IPS DF 6.9 (cell line): ENCODE measurements at regions not wholly inside any gene's neighbourhood (a gene's known extent, or its start where the extent isn't known, plus 50 kb on each side); places are given as distances from the start of the nearest gene placed in this dataset.

Experiments
- DNase-seq: peaks from one replicate; pipeline ENCODE4 v3.0.0-alpha.2; 2013; ENCODE audit warnings: low read depth, low spot score
- H3K27ac ChIP-seq: one replicate; pipeline ENCODE4 v1.5.1; 2013; ENCODE audit warnings: low read length, control low read depth
- H3K27me3 ChIP-seq: 2 replicates; pipeline ENCODE4 v1.6.1; 2013; ENCODE audit warnings: mild to moderate bottlenecking, low read length; ENCODE audit not compliant: control insufficient read depth, insufficient read depth
- H3K36me3 ChIP-seq: 2 replicates; pipeline ENCODE4 v1.6.1; 2013; ENCODE audit warnings: low read length; ENCODE audit not compliant: control insufficient read depth, insufficient read depth
- H3K4me1 ChIP-seq: 2 replicates; pipeline ENCODE4 v1.6.1; 2013; ENCODE audit warnings: low read length; ENCODE audit not compliant: control insufficient read depth, insufficient read depth
- H3K4me3 ChIP-seq: 2 replicates; pipeline ENCODE4 v1.5.1; 2013; ENCODE audit warnings: mild to moderate bottlenecking, low read length
- H3K9me3 ChIP-seq: 2 replicates; pipeline ENCODE4 v1.6.1; 2013; ENCODE audit warnings: low read length, inconsistent platforms; ENCODE audit not compliant: control insufficient read depth, insufficient read depth
- WGBS: extraction: QIAGEN DNeasy Blood & Tissue Kit; methylation state at CpG from one replicate; pipeline ENCODE4 v1.1.7; 2013; ENCODE audit warnings: mixed read lengths, missing lambda C conversion rate; ENCODE audit not compliant: insufficient read length, insufficient coverage; 5-methylcytosine and 5-hydroxymethylcytosine counted together

DNA sequence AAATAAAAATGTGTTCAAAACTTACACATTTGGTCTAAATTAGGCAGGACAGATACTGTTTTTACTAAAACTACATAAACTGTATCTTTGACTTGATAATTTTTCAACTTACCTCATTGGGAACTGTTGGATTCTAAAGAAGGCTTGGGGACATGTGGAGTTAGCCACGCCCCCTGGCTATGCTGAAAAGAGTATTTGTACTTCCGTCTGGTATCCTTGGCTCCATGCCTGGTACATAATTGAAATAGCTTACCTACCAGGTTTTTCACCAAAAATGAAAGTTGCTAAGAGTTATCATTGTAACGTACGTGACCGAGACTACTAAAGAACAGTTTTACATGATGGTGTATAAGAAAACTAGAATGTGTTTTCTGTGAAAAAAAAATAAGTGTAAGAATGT, 604.8 kb upstream of the IGFBP3 start:
- H3K27ac ChIP-seq, result no peak overlapping the region
- H3K36me3 ChIP-seq, result no peaks in the 10 kb centered on the region
- WGBS, result 100% methylated on average over 2 of the region's 5 CpGs
- no peak overlapping the region for H3K4me3 ChIP-seq
- no peaks in the 10 kb centered on the region for H3K4me1 ChIP-seq
- no peaks in the 10 kb centered on the region for H3K9me3 ChIP-seq
- no peak for DNase-seq
- no peaks in the 10 kb centered on the region for H3K27me3 ChIP-seq

DNA sequence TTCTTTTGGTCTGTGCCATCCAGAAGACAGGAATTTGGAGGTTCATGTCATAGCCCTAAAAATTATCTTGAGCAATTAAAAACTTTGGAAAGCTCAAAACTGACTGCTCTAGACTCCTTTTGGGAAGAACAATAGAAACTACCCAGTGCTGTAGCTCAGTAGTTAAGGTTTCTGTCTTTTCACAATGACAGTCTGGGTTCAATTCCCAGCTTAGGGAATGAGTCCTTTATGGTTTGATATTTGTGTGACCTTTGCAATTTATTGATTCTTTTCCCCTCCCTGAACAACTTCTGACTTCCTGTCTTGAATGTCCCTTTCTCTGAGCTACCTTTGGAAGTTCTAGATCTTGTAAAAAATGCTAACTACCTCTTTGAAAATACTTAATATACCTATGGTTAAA, 603.3 kb upstream of the IGFBP3 start:
- Histone ChIP-seq H3K4me1 (no peaks in the 10 kb centered on the region), H3K9me3 (no peaks in the 10 kb centered on the region), H3K27ac (no peak overlapping the region), H3K36me3 (no peaks in the 10 kb centered on the region), H3K27me3 (no peaks in the 10 kb centered on the region), H3K4me3 (no peak overlapping the region)
- DNase-seq, result no peak

GRCh38 chr7:46522354-46522906, 601.4 kb upstream of the IGFBP3 start:
- no peaks in the 10 kb centered on the region for H3K9me3 ChIP-seq
- WGBS, result no CpG with 5 or more reads among the region's 8 CpGs

DNA sequence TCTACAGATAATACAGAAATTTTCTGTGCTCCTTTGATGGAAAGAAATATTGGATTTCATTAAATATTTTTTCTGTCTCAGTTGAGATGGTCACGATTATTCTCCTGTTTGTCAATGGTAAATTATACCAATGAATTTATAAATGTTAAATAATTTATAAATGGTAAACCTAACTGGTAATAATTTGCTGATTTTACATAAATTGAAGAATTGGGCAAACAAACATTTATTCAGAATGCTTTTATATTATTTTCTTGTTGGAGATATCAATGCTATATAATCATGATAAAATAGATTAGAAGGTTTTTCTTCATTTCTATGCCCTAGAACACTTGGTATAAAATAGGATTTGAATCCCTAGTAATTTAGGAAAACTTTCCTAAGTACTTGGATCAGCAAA, 597.6 kb upstream of the IGFBP3 start:
- WGBS, result no CpG with 5 or more reads among the region's 1 CpG

More at GRCh38 chr7:46522354-46522906, 601.4 kb upstream of the IGFBP3 start:
- H3K4me1 ChIP-seq, result no peaks in the 10 kb centered on the region
- no peaks in the 10 kb centered on the region for H3K36me3 ChIP-seq
- H3K27ac ChIP-seq, result no peak overlapping the region
- no peak for DNase-seq
- no peak overlapping the region for H3K4me3 ChIP-seq
- H3K27me3 ChIP-seq, result no peaks in the 10 kb centered on the region

GRCh38 chr7:46515844-46516590, 594.9 kb upstream of the IGFBP3 start:
- H3K36me3 ChIP-seq, result no peaks in the 10 kb centered on the region
- no peak overlapping the region for H3K27ac ChIP-seq
- H3K4me3 ChIP-seq, result no peak overlapping the region
- DNase-seq, result no peak
- H3K9me3 ChIP-seq, result no peaks in the 10 kb centered on the region
- no peaks in the 10 kb centered on the region for H3K4me1 ChIP-seq
- H3K27me3 ChIP-seq, result no peaks in the 10 kb centered on the region
- WGBS, result no CpG with 5 or more reads among the region's 1 CpG

More for the DNA sequence above, 597.6 kb upstream of the IGFBP3 start:
- Histone ChIP-seq H3K27ac (no peak overlapping the region), H3K27me3 (no peaks in the 10 kb centered on the region), H3K4me1 (no peaks in the 10 kb centered on the region), H3K36me3 (no peaks in the 10 kb centered on the region), H3K9me3 (no peaks in the 10 kb centered on the region), H3K4me3 (no peak overlapping the region)
- DNase-seq, result no peak

DNA sequence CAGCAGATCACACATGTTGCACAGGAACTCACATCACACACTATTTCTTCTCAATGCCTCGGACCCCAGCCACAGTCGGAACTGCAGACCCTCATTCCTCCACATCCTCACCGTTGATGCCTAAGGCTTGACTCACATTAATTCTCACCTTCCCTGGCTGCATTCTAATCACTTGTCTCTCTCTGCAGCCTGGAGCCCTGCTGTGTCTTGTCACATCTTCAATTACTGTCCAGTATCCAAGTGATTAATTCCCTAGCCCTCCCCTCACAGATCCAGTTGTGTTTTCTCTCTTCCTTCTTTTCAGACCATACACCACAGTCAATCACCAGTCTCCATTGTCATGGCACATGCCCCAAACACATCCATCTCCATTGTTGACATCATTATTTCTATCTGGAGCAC, 592.4 kb upstream of the IGFBP3 start:
- H3K4me3 ChIP-seq, result no peak overlapping the region
- H3K27me3 ChIP-seq, result no peaks in the 10 kb centered on the region
- WGBS, result no CpG with 5 or more reads among the region's 3 CpGs
- no peak for DNase-seq
- H3K27ac ChIP-seq, result no peak overlapping the region
- no peaks in the 10 kb centered on the region for H3K4me1 ChIP-seq
- H3K9me3 ChIP-seq, result no peaks in the 10 kb centered on the region
- H3K36me3 ChIP-seq, result no peaks in the 10 kb centered on the region

GRCh38 chr7:46512891-46513413, 591.9 kb upstream of the IGFBP3 start:
- no peak for DNase-seq
- Histone ChIP-seq H3K9me3 (no peaks in the 10 kb centered on the region), H3K4me1 (no peaks in the 10 kb centered on the region), H3K36me3 (no peaks in the 10 kb centered on the region), H3K27ac (no peak overlapping the region), H3K4me3 (no peak overlapping the region), H3K27me3 (no peaks in the 10 kb centered on the region)
- no CpG with 5 or more reads among the region's 4 CpGs for WGBS

GRCh38 chr7:46511442-46512215, 590.6 kb upstream of the IGFBP3 start:
- H3K27me3 ChIP-seq, result no peaks in the 10 kb centered on the region
- no peak overlapping the region for H3K27ac ChIP-seq
- no CpG with 5 or more reads among the region's 3 CpGs for WGBS
- H3K4me3 ChIP-seq, result no peak overlapping the region
- H3K9me3 ChIP-seq, result no peaks in the 10 kb centered on the region
- no peaks in the 10 kb centered on the region for H3K36me3 ChIP-seq
- DNase-seq, result no peak
- H3K4me1 ChIP-seq, result no peaks in the 10 kb centered on the region

DNA sequence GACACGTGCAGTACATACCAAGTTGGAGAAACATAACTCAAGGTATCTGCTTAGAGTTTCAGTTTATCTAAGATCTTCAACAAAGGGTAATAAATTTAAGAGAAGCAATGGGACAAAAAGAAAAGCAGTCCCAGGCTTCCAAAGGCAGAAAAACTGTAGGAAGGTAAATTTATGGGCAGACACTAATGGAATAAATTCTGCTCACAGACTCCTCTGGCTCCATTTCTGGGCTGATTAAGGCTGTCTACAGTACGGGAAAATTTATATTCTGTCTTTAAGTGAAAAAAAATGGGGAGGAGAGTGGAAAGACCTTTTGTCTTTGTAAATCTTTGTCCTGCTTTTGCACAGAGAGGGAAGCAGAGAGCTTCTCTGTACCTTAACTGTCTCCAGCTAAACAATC, 587.5 kb upstream of the IGFBP3 start:
- Histone ChIP-seq H3K27ac (no peak overlapping the region), H3K4me3 (no peak overlapping the region)
- no CpG with 5 or more reads among the region's 2 CpGs for WGBS

DNA sequence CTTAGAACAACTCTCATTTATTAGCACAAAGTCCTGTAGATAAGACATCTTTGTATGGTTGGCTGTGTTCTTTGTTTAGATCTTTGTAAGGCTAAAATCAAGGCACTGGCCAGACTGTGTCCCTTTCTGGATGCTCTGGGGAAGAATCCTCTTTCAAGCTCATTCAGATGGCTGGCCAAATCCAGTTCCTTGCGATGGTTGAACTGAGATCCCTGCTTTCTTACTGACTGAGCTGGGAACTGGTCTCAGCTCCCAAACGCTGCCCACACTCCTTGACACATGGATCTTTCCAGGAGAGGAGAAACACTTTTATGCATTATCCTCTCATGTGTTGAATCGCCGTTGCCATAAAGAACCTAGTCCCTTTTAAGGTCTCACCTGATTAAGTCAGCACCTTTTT, 586.5 kb upstream of the IGFBP3 start:
- no peaks in the 10 kb centered on the region for H3K36me3 ChIP-seq
- H3K9me3 ChIP-seq, result no peaks in the 10 kb centered on the region
- H3K27ac ChIP-seq, result no peak overlapping the region
- H3K4me1 ChIP-seq, result no peaks in the 10 kb centered on the region
- no CpG with 5 or more reads among the region's 4 CpGs for WGBS
- no peak overlapping the region for H3K4me3 ChIP-seq
- no peaks in the 10 kb centered on the region for H3K27me3 ChIP-seq
- DNase-seq, result no peak

More for the DNA sequence above, 587.5 kb upstream of the IGFBP3 start:
- no peaks in the 10 kb centered on the region for H3K4me1 ChIP-seq
- DNase-seq, result no peak
- no peaks in the 10 kb centered on the region for H3K9me3 ChIP-seq
- no peaks in the 10 kb centered on the region for H3K27me3 ChIP-seq
- no peaks in the 10 kb centered on the region for H3K36me3 ChIP-seq
